ENCODE measurements at regions not wholly inside any gene's neighbourhood (a gene's known extent, or its start where the extent isn't known, plus 50 kb on each side); places are given as distances from the start of the nearest gene placed in this dataset.

- intact Hi-C loops (cut with micrococcal nuclease; ENCODE audit: unreplicated experiment) = no loop called here
- no peaks in the 10 kb centered on the region for H3K9me3 ChIP-seq (ENCODE audit: low read length)
- H3K9ac ChIP-seq (ENCODE audit: insufficient read depth, low read depth, low read length) = no peak overlapping the region
- DNase-seq (ENCODE audit: low spot score) (no peak), FAIRE-seq (no peak), ATAC-seq (peak; percentile 20; the same call in 2 of the 3 replicates)
- no peaks in the 10 kb centered on the region for H3K79me2 ChIP-seq (ENCODE audit: insufficient read depth, low read length)
- H2AFZ ChIP-seq (ENCODE audit: low read length) = no peak overlapping the region
- no peak overlapping the region for H3K4me3 ChIP-seq (replicated peaks in 1 of 3; ENCODE audit: insufficient read depth in 1 of 3, low read depth in 2 of 3, low read length in 3 of 3)
- in situ Hi-C loops (cut with HindIII; ENCODE audit: extremely low pct_ligation_motif_present, low pct_unique_long_range_greater_than_20kb) = no loop called here
- no peaks in the 10 kb centered on the region for H3K36me3 ChIP-seq (replicated peaks in 1 of 2; ENCODE audit: control insufficient read depth in 1 of 2, insufficient read depth in 2 of 2, low read length in 2 of 2)
- no peak overlapping the region for H3K27ac ChIP-seq (ENCODE audit: extremely low read length, insufficient read depth, low read length)
- BruUV-seq (replicated peaks) = no TSS peak
- peak overlapping the region; percentile 9; the same call in 1 of the 2 replicates for H3K4me2 ChIP-seq (ENCODE audit: low read depth, low read length)
- WGBS (ENCODE audit: low lambda C conversion rate) = 22% methylated on average over 23 of the region's 23 CpGs
- CTCF ChIA-PET (ENCODE audit: low intra/inter-chr PET ratio, low total read pairs) = no interaction called here
- H3K4me1 ChIP-seq (ENCODE audit: insufficient read depth, low read length) = peaks cover 8% of the 10 kb centered on the region; the same call in 1 of the 2 replicates
- H4K20me1 ChIP-seq (ENCODE audit: insufficient read depth, low read length) = no peaks in the 10 kb centered on the region
- POLR2A ChIA-PET = no interaction called here
- H3K27me3 ChIP-seq (ENCODE audit: control insufficient read depth in 1 of 2, insufficient read depth in 2 of 2, low read length in 2 of 2) = peaks cover 8 to 49% of the 10 kb centered on the region in 2 experiments; a peak in 3 of 5 replicates
- TF ChIP-seq SPEN (CRISPR knock-in tag; IDR thresholded peaks at IDR 0.05; ENCODE audit: low read depth) (no peak), GLMP (CRISPR knock-in tag; IDR thresholded peaks at IDR 0.05; ENCODE audit: borderline replicate concordance) (no peak), FOXA1 (IDR thresholded peaks at IDR 0.05) (no peak), FOXA1 (CRISPR knock-in tag; IDR thresholded peaks at IDR 0.05) (0 out of 2 replicates have a peak, but pooled peaks have one; percentile 27), TMF1 (CRISPR knock-in tag; IDR thresholded peaks at IDR 0.05; ENCODE audit: low read depth) (no peak), NR2F6 (IDR thresholded peaks at IDR 0.05) (no peak), NR2F6 (CRISPR knock-in tag; IDR thresholded peaks at IDR 0.05) (no peak), PRDM15 (CRISPR knock-in tag; IDR thresholded peaks at IDR 0.05) (no peak), NFE2L2 (IDR thresholded peaks at IDR 0.05; ENCODE audit: low read length) (peak; percentile 56; the same call in 1 of the 2 replicates), ZNF850 (CRISPR knock-in tag; conservative IDR thresholded peaks at IDR 0.05) (no peak), ZNF598 (CRISPR knock-in tag; IDR thresholded peaks at IDR 0.05; ENCODE audit: borderline replicate concordance) (no peak), ZNF816 (CRISPR knock-in tag; IDR thresholded peaks at IDR 0.05; ENCODE audit: borderline replicate concordance) (no peak), NCOR1 (IDR thresholded peaks at IDR 0.05; ENCODE audit: borderline replicate concordance, low read length) (no peak), MAFG (CRISPR knock-in tag; IDR thresholded peaks at IDR 0.05) (0 out of 2 replicates have a peak, but pooled peaks have one; percentile 57), ZNF362 (CRISPR knock-in tag; IDR thresholded peaks at IDR 0.05; ENCODE audit: borderline replicate concordance) (no peak), ASH2L (IDR thresholded peaks at IDR 0.05; ENCODE audit: insufficient read length, low read depth, low read length) (no peak), RBM39 (IDR thresholded peaks at IDR 0.05; ENCODE audit: low read depth, low read length, poor library complexity, severe bottlenecking) (no peak), HOXA9 (CRISPR knock-in tag; IDR thresholded peaks at IDR 0.05; ENCODE audit: borderline replicate concordance) (no peak), ZNF510 (CRISPR knock-in tag; IDR thresholded peaks at IDR 0.05; ENCODE audit: low read depth) (no peak), ZNF263 (CRISPR knock-in tag; IDR thresholded peaks at IDR 0.05) (no peak), ZNF256 (CRISPR knock-in tag; conservative IDR thresholded peaks at IDR 0.05) (no peak)
Measured at GRCh38 chr2:9112079-9112721, 94.4 kb upstream of the ASAP2 start.

All from HepG2 (cell line).